Fibroblast of lung (primary cell): ENCODE measurements at regions not wholly inside any gene's neighbourhood (a gene's known extent, or its start where the extent isn't known, plus 50 kb on each side); places are given as distances from the start of the nearest gene placed in this dataset.
"Not testable (repeated sequence)": the region's sequence is repeated elsewhere in the genome, so short reads cannot be mapped to it uniquely, and the experiment has no call there.

Experiments
- DNase-seq, 2 donors: peaks; one replicate each; pipeline versions ENCODE4 v3.0.0 to v3.0.0-alpha.2; 2010; ENCODE audit warnings: low read depth in 2 of 2
- H2AFZ ChIP-seq: 2 replicates; pipeline ENCODE4 v1.5.1; 2012; ENCODE audit warnings: low read length, control low read depth, inconsistent platforms
- H3K27ac ChIP-seq: 2 replicates; pipeline ENCODE4 v1.5.1; 2011; ENCODE audit warnings: low read length, control low read depth; ENCODE audit not compliant: insufficient read depth
- H3K27me3 ChIP-seq: 2 replicates; pipeline ENCODE4 v1.5.1; 2011; ENCODE audit warnings: mild to moderate bottlenecking, low read length; ENCODE audit not compliant: control insufficient read depth, insufficient read depth
- H3K36me3 ChIP-seq: 2 replicates; pipeline ENCODE4 v1.5.1; 2011; ENCODE audit warnings: low read length; ENCODE audit not compliant: control insufficient read depth, insufficient read depth
- H3K4me1 ChIP-seq: 2 replicates; pipeline ENCODE4 v1.5.1; 2011; ENCODE audit warnings: low read length; ENCODE audit not compliant: control insufficient read depth, insufficient read depth; ENCODE audit errors: extremely low read depth
- H3K4me2 ChIP-seq: 2 replicates; pipeline ENCODE4 v1.5.1; 2011; ENCODE audit warnings: low read length, control low read depth; ENCODE audit not compliant: insufficient read depth; ENCODE audit errors: extremely low read depth
- H3K4me3 ChIP-seq, 4 experiments: fragments of 200-600 bp in 1 of 4; sonication (generic) in 1 of 4; replicated peaks in 1 of 4; 2 replicates each; pipeline ENCODE4 v1.5.1; 2011 to 2016; ENCODE audit warnings: low read length in 4 of 4, low read depth in 3 of 4, mild to moderate bottlenecking in 3 of 4, control low read depth in 2 of 4, inconsistent platforms in 1 of 4, mixed read lengths in 1 of 4; ENCODE audit not compliant: insufficient read depth in 1 of 4; ENCODE audit errors: control extremely low read depth in 1 of 4
- H3K79me2 ChIP-seq: 2 replicates; pipeline ENCODE4 v1.5.1; 2012; ENCODE audit warnings: mild to moderate bottlenecking, low read length, inconsistent platforms; ENCODE audit not compliant: control insufficient read depth, insufficient read depth
- H3K9ac ChIP-seq: 2 replicates; pipeline ENCODE4 v1.5.1; 2011; ENCODE audit warnings: mild to moderate bottlenecking, low read length, control low read depth; ENCODE audit not compliant: insufficient read depth
- H3K9me3 ChIP-seq: 2 replicates; pipeline ENCODE4 v1.5.1; 2012; ENCODE audit warnings: low read depth, low read length; ENCODE audit not compliant: control insufficient read depth, insufficient read depth
- H4K20me1 ChIP-seq: 2 replicates; pipeline ENCODE4 v1.5.1; 2011; ENCODE audit warnings: low read length; ENCODE audit not compliant: control insufficient read depth, insufficient read depth; ENCODE audit errors: extremely low read depth
- EZH2 ChIP-seq: IDR thresholded peaks from 2 replicates; pipeline ENCODE4 v1.5.1; 2012; ENCODE audit warnings: low read length, control low read depth, mild to moderate bottlenecking; ENCODE audit errors: missing control alignments
- TF ChIP-seq, protein P1 (sequence below), 2 donors: IDR thresholded peaks in 1 of 2; conservative IDR thresholded peaks in 1 of 2; 1 replicate in 1 of 2; 2 replicates in 1 of 2; pipeline ENCODE4 v1.5.1; 2011 to 2012; ENCODE audit warnings: low read length in 2 of 2, control low read depth in 1 of 2, inconsistent platforms in 1 of 2, low read depth in 1 of 2, mild to moderate bottlenecking in 1 of 2

DNA sequence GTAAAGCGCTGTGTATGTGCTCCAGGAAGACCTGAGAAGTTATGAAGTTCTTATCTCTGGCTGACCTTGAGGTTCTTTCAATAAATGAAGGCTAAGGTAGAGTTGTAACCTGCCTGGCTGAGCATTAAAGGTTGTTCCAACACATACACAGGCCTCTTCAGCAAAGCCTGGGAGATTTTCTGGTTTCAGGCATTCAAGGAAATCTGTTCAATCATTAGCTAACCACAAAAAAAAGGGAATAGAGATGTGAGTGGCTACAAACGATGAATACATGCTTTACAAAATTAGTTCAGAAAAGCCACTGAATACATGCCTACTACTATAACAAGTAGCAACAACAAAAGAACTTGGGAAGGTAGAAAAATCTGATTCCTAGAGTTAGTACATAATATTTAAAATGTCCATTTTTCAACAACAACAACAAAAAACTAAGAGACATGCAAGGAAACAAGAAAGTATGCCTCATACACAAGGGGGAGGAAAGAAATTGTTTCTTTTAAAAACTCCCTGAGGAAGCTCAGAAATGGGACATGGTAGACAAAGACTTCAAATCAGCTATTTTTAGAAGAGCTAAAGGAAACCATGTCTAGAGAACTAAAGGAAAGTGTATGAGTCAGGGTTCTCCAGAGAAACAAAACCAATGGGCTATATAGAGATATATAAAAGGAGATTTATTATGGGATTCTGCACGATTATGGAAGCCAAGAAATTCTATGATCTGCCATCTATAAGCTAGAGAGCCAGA, 191.5 kb upstream of the IPO5 start:
- H3K79me2 ChIP-seq = no peaks in the 10 kb centered on the region
- H3K9me3 ChIP-seq = no peaks in the 10 kb centered on the region
- H3K4me2 ChIP-seq = no peak overlapping the region
- DNase-seq = no peak
- H3K27me3 ChIP-seq = no peaks in the 10 kb centered on the region
- no peaks in the 10 kb centered on the region for H3K4me1 ChIP-seq
- H3K36me3 ChIP-seq = no peaks in the 10 kb centered on the region
- no peak overlapping the region for H3K9ac ChIP-seq
- no peak overlapping the region for H3K27ac ChIP-seq
- H2AFZ ChIP-seq = no peak overlapping the region
- no peak overlapping the region for H3K4me3 ChIP-seq
- TF ChIP-seq EZH2 = no peak
- TF ChIP-seq, protein P1, sequence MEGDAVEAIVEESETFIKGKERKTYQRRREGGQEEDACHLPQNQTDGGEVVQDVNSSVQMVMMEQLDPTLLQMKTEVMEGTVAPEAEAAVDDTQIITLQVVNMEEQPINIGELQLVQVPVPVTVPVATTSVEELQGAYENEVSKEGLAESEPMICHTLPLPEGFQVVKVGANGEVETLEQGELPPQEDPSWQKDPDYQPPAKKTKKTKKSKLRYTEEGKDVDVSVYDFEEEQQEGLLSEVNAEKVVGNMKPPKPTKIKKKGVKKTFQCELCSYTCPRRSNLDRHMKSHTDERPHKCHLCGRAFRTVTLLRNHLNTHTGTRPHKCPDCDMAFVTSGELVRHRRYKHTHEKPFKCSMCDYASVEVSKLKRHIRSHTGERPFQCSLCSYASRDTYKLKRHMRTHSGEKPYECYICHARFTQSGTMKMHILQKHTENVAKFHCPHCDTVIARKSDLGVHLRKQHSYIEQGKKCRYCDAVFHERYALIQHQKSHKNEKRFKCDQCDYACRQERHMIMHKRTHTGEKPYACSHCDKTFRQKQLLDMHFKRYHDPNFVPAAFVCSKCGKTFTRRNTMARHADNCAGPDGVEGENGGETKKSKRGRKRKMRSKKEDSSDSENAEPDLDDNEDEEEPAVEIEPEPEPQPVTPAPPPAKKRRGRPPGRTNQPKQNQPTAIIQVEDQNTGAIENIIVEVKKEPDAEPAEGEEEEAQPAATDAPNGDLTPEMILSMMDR (conservative IDR thresholded peaks at IDR 0.05 in 1 of 2, IDR thresholded peaks at IDR 0.05 in 1 of 2; ENCODE audit: low read depth in 1 of 2, low read length in 2 of 2) = no peak
- H4K20me1 ChIP-seq = no peaks in the 10 kb centered on the region

- Histone ChIP-seq H4K20me1 (no peaks in the 10 kb centered on the region), H3K79me2 (no peaks in the 10 kb centered on the region), H3K9me3 (no peaks in the 10 kb centered on the region)
These were observed 186.7 kb upstream of the IPO5 start for GRCh38 chr13:97766749-97767148.

GRCh38 chr13:97768134-97768533, 185.3 kb upstream of the IPO5 start:
- no peak overlapping the region for H3K4me3 ChIP-seq
- no peaks in the 10 kb centered on the region for H3K4me1 ChIP-seq
- H3K9ac ChIP-seq = no peak overlapping the region
- no peak for DNase-seq
- no peaks in the 10 kb centered on the region for H3K36me3 ChIP-seq
- no peaks in the 10 kb centered on the region for H3K27me3 ChIP-seq
- no peak overlapping the region for H2AFZ ChIP-seq
- H3K27ac ChIP-seq = no peak overlapping the region
- no peak overlapping the region for H3K4me2 ChIP-seq
- H4K20me1 ChIP-seq = no peaks in the 10 kb centered on the region
- TF ChIP-seq EZH2 = no peak
- TF ChIP-seq, protein P1 (conservative IDR thresholded peaks at IDR 0.05 in 1 of 2, IDR thresholded peaks at IDR 0.05 in 1 of 2; ENCODE audit: low read depth in 1 of 2, low read length in 2 of 2) = no peak
- no peaks in the 10 kb centered on the region for H3K79me2 ChIP-seq
- no peaks in the 10 kb centered on the region for H3K9me3 ChIP-seq

More at GRCh38 chr13:97766749-97767148, 186.7 kb upstream of the IPO5 start:
- Histone ChIP-seq H2AFZ (no peak overlapping the region), H3K27ac (no peak overlapping the region), H3K4me3 (no peak overlapping the region), H3K9ac (no peak overlapping the region), H3K36me3 (no peaks in the 10 kb centered on the region), H3K4me2 (no peak overlapping the region), H3K4me1 (no peaks in the 10 kb centered on the region), H3K27me3 (no peaks in the 10 kb centered on the region)
- DNase-seq = peak in 1 of 2 donors; percentile 37
- TF ChIP-seq EZH2 = no peak
- TF ChIP-seq, protein P1 (conservative IDR thresholded peaks at IDR 0.05 in 1 of 2, IDR thresholded peaks at IDR 0.05 in 1 of 2; ENCODE audit: low read depth in 1 of 2, low read length in 2 of 2) = no peak

DNA sequence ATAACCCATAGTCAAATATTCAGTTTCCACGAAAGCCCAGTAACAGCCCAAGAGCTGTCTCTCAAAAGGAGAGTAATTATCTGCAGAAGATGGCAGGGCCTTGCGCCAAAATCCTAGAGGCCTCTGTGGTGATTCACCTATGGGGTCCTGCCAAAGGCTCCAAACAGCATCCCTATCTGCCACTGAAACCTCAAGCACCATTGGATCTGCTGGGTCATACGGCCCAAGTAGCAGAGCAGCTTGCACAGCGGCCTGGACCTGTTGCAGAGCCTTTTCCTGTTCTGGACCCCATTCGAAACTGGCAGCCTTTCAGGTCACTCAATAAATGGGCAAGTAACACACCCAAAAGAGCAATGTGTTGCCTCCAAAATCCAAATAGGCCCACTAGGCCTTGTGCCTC, 183.2 kb upstream of the IPO5 start:
- H3K27ac ChIP-seq, H3K9me3 ChIP-seq, DNase-seq: not testable (repeated sequence)

GRCh38 chr13:97772466-97772865, 181.0 kb upstream of the IPO5 start:
- not testable (repeated sequence) for H3K9ac ChIP-seq, H3K79me2 ChIP-seq, H2AFZ ChIP-seq, H3K27ac ChIP-seq, H3K4me1 ChIP-seq, H4K20me1 ChIP-seq, H3K36me3 ChIP-seq, H3K4me3 ChIP-seq, H3K4me2 ChIP-seq, H3K27me3 ChIP-seq, DNase-seq, H3K9me3 ChIP-seq

More for the DNA sequence above, 183.2 kb upstream of the IPO5 start:
- not testable (repeated sequence) for H3K4me2 ChIP-seq, H3K9ac ChIP-seq, H3K27me3 ChIP-seq, H3K4me1 ChIP-seq, H2AFZ ChIP-seq, H4K20me1 ChIP-seq, H3K4me3 ChIP-seq, H3K36me3 ChIP-seq, H3K79me2 ChIP-seq
